ENCODE measurements at regions not wholly inside any gene's neighbourhood (a gene's known extent, or its start where the extent isn't known, plus 50 kb on each side); places are given as distances from the start of the nearest gene placed in this dataset.
"Not testable (repeated sequence)": the region's sequence is repeated elsewhere in the genome, so short reads cannot be mapped to it uniquely, and the experiment has no call there.

DNA sequence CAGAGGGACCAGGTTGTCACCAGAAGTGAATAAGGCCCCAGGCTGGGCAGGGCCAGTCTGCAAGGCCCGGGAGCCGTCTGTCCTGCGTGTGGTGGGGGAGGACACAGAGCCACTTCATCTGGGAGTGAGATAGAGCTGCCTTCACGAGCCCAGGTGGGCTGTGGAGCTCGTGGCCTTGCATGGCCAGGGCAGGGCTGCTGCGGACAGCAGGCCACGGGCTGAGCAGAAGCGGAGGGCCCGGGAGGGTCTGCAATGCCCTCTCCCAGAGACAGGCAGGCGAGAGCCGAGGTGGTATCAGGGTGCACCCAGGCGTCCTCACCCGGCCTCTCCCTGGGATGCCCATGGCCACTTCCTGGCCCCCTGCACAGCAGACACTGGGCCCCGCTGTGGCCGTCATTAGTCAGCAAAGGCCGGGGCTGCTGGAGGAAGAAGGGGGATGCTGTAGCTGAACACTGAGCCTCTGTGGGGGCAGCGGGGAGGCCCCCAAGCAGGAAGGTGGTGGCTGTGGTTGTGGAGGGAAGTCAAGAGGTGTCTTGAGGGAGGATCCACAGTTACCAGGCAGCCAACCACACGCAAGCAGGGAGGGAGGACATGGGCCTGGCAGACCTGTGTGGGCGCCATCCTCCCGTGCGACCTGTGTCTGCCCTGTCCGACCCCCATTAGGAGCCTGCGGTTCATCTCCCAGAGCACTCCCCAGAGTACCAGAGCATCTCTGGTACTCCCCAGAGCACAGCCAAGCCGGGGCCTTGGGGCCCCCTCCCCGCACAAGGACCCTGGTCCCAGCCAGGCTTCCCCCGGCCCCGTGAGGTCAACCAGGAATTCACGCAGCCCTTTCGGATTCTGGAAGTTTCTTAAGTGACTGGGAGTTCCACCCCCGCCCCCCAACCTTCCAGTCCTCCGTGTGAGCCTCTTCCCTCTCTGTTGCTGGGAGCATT is 1109.5 kb downstream of the BRD1 start:
- no peak for DNase-seq

DNA sequence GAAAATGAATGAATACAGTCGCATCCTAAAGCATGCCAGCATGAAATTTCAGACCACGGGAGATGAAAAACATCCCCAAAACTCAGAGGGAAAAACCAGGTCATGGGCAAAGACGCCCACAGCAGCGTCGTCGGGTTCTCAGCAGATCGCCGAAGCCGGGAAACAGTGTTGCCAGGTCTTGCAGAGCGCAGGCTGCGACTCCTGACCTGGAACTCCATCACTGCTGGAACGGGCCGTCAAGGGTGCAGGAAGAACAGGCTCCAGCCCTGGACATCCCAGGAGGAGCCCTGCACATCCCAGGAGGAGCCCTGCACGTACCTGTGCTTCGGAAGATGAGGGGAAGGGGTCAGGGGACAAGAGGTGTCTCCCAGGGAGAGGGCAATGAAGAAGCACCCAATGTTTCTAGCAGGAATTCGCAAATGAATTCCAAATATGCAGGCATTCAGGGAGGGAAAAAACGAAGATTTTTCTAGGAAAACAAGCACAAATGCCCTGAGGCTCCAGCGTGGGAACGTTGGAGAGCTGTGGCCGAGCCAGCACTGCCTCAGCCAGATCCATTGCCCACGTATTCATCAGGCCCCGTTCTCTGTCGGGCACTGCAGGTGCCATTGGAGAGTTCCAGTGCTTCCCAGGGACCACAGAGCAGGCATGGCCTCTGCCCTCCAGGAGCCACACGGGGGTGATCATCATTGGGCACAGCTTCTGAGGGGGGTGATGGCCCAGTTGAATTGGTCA is 1110.4 kb downstream of the BRD1 start:
- no peak for DNase-seq

DNA sequence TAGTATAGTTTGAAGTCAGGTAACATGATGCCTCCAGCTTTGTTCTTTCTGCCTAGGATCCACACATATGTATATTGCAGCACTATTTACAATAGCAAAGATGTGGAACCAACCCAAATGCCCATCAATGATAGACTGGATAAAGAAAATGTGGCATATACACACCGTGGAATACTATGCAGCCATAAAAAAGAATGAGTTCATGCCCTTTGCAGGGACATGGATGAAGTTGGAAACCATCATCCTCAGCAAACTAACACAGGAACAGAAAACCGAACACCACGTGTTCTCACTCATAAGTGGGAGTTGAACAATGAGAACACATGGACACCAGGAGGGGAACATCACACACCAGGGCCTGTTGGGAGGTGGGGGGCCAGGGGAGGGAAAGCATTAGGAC is 1111.5 kb downstream of the BRD1 start:
- not testable (repeated sequence) for DNase-seq

DNA sequence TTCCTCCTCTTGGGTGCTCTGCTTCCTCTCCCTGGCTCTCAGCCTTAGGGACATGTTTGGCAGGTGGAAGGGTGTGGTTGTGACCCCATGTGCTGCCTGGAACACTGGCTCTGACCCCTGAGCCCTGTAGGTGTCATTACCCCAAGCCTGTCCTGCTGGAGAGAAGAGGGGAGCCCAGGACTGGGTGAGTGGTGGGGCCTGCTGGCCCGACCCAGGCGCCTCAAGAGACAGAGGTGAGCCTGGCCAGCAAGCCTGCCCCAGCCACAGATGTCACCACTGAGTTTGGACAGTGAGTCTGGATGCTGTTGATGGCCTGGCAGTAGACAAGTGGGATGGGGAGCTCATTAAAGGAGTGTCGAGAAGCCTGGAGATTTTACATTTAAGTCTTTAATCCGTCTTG is 1112.2 kb downstream of the BRD1 start:
- no peak for DNase-seq

DNA sequence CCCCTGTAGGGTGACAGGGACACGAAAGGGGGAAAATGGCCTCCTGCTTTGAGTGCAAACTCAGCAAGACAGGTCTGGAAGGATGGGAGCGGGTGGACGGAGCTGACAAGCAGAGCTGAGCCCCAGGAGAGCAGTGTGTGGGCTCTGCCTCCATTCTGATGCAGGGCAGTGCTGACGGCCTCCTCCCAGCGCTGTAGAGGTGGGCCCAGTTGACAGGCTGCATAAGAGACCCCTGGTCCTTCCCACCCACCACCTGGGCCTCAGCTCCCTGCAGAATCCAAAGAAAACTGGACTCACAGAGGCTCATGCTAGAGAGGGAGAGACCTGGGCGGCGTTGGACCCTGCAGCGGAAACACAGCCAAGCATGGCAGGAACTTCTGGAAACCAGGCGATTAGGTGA is 1113.4 kb downstream of the BRD1 start:
- no peak for DNase-seq

DNA sequence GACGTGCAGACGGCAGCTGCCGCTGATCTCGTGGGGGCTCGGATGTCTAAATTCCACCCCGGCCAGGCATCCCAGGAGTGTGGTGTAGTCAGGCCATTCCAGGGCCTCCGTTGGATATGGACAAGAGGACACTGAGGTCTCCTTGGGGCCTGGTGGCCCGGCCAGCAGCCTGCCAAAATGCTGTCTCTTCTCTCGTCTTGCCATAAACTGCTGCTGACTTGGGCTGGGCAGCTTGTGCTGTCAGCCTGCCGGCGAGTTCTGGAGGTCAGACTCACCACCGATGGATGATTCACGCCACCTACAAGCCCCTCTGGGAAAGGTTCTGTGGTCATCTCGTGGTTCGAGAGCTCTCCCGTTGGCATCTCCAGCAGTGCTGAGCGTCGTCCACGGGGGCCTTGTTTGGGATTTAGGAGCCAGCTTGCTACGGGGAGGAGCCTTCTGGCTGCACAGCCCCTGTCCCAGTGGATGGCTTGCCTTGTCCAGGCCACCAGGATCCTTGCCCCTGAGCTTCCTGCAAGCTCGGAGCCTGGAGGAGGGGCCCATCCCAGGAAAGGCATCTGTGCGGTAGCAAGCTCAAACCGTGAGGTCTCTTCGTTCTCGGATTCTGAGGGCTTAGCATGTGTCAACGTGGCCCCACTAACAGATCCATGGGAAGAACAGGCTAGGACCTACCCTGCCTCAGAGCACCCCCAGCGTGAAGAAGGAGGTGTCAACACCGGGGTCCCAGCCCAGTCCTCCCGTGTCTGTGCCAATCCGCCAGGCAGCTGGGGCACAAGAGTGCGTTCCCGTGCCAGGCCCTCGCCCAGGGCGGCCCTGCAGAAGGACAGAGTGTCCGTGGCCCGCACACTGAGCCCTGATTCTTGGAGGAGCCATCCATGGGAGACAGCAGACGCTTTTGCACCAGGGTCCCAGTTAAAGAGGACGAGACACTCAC is 1114.1 kb downstream of the BRD1 start:
- no peak for DNase-seq

DNA sequence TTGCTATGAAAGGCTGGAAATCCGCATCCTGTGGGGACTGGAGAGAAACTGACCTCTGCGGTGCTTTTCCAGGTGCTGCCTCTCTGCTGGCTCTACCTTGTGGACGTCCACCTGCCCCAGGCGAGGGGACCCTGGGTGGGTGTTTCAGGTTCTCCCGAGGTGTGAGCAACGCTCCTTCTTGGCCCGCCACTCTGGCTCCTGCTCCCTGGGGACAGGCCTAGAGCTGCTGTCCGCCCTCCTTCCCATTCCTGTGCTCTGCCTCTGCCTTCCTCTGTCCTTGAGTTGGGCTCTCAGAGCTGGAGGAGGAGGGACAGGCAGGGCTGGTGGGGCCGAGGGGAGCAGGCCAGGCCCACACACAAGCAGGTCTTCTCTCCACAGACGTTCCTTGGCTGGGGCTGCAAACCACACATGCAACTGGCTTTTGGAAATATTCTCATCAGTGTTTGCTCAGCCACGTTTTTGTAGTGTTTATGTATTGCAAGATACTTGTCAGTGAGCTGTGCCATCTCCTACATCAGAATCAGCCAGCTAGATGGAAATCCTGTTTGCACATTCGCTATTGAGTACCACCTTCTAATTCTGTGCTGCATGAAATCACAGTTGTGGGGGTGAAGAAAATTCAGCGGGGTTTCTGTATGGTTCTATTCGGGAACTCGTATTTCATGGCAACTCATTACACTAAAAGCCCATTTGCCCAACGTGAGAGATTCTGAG is 1115.0 kb downstream of the BRD1 start:
- no peak for DNase-seq

DNA sequence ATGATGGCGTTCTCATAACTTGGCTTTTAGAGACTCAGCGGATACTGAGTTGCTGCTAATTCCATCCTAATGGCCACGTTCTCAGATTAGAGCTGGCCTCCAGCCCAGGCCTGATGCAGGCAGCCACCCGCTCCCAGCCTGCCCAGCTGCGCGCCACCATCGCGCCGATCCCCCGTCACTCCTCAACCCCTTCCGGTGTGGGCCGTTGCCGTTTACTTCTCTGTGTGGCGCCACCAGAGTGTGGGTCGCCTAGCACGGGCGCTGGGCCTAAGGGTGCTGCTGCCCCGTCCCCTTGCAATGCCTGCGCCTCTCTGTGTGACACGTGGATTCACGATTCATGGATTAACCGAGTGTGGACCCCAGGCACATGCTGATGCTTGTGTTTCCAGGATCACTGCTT is 1116.0 kb downstream of the BRD1 start:
- no peak for DNase-seq

DNA sequence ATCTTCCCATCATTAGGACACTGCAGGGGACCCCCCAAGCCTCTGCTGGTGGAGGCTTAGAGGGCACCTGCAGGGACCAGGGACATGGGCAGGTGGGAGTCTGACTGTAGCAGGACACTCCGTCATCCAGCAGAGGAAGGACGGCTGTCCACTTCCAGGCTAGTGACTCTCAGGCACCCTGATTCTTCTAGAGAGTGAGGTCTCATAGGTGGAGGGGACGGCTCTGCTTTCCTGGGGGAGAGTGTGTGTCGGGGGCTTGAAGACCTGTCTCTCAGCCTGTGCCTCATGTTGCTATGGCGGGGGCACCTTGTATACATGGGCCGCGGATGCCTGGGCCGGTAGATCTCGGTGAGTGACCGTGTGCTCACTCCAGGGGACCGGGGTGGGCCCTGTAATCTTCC is 1116.6 kb downstream of the BRD1 start:
- no peak for DNase-seq

DNA sequence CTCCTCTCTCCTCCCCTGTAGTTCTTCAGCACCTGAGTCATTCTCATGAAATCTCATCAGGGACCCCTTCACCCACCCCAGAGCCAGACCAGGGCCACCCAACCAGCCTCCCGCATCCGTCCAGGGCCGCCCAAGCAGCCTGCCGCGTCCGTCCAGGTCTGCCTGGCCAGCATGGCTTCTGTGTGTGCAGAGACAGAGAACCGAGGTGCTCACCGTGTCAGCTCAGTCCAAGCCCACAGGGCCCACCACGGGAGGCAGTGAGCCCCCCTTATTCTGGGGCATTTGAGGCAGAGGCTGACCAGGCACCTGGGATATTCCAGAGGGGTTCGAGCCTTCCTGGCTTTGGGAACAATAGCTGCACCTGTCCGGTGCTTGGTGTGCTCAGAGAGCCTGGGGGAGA is 1117.3 kb downstream of the BRD1 start:
- DNase-seq, result no peak

DNA sequence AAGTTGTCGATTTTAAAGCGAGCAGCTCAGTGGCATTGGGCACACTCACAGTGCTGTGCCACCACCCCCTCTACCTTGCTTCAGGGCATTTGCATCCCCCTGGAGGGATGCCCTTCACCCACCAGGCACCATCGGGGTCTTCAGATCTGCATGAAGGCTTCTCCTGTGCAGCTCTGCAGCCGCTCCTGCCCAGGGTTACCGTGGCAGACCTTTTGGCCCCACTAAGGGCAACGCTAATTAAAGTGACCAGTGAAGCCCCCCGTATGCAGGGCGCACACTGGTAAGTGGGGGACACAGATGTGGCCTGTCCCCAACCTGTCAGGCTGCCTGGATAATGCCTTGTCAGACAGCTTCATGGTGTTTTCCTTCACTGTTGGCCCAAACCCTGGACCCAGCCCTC is 1117.7 kb downstream of the BRD1 start:
- DNase-seq, result no peak

DNA sequence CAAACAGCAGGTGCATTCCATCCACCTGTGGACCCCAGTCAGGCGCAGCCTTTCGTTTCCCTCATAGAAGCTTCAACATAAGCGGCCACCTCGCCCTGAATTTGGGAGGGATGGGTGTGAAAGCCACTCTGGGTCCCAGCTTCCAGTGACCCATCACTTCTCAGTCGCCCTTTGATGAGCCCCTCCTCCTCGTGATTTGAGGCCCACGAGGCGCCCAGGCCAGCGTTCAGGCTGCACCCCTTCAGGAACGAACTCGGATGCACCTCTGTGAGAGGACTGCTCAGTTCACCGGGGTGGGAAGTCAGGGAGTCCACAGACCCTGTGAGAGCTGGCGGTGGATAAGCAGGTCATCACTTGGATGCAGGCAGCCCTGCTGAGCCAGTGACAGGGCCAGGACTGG is 1118.2 kb downstream of the BRD1 start:
- no peak for DNase-seq

DNA sequence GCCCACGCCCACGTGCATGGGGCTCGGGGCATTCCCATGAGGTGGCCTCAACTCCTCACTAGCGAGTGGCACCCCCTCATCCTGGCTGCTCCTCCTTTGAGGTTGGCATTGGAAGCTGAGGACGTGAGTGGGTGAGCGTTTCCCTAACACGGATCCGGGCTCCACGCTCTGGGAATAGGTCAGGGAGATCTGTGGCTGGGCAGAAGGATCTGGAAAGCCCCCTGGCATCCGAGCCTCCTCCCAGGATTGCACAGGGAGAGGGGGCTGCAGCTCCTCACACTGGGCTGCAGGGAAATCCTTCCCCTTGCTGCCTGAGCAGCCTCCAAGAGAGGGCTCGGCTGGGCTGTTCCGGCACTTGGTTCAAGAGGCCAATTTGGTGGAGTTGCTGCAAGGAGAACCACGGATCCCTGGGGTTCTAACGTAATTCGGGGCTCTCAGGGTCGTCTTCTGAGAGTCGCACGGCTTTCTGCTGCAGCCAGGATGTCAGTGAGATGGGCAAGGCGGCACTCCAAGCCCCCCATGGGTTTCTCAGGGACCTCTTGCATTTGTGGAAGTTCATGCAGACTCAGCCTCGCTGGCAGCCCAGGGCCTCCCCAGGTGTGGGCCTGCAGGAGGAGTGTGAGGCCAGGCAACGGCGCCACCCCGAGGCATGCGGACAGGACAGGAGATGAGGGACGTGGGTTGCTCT is 1119.0 kb downstream of the BRD1 start:
- no peak for DNase-seq

DNA sequence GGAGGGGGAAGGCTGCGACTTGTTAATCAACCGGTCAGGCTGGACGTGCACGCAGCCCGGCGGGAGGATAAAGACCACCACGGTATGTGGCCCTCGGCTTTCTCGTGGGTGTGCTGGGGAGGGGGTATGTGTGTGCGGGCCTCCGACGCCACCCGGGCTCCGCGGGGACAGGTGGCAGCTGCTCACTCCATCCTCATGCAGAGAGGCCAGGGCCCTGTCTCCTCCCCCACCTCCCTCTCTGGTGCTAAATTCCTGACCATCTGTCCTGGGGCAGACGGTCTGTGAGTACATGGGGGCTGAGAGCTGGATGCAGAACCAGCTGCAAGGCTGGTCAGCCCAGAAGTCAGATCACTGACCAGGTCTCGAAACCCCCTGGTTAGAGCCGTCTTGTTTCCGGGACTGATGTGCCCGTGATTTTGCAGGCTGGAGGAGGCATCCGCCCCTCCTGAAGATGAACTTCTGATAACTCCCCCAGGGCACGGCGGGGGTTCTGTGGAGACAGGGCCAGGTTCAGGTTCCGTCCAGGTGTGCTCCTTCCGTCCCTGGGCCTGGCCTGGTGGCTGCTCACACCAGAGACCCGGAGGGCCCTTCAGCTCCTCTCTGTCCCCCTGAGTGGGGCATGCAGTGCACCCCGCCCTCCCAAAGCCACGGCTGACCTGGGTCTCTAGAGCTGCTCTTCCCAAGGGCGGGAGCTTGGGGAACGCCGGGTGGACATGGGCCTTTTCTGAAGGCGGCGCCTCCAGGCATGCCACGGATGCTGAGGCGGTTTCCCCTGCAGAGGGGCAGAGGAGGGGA is 1119.7 kb downstream of the BRD1 start:
- DNase-seq, result no peak

DNA sequence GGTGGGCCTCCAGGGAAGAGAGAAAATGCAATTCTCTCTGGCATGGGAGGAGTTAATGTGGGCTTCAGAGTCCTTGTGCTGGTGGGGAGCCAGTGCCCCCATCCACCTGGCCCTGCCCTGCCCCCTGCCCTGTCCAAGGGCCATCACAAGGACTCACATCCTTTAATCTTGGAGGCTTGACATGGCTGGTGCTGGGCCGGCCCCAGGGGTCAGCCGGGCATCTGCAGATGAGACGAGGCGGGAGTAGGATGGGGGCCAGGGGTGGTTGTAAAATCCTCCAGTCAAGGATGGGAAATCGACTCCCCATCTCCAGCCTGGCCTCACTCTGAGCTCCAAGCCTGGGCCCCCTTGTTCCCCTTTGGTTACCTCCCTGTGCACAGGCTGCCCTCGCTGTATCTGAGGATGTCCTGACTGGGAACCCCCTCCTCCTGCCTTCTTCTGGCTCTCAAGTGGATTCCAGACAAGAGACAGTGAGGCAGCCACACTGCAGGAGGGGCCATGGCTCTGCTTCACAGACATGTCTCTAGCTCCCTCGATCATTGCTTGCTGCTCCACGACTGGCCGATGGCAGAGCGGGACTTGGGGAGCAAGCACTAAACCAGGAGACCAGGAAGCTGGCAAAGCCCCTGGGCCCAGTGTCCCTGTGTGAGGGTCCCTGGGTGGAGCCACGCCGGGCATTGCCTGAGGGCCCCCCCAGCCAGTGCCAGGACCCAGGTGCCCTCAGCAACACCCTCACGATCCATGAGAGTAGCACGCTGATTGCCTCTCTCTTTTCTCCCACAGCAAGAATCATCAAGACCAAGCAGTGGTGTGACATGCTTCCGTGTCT is 1120.5 kb downstream of the BRD1 start:
- no peak for DNase-seq

DNA sequence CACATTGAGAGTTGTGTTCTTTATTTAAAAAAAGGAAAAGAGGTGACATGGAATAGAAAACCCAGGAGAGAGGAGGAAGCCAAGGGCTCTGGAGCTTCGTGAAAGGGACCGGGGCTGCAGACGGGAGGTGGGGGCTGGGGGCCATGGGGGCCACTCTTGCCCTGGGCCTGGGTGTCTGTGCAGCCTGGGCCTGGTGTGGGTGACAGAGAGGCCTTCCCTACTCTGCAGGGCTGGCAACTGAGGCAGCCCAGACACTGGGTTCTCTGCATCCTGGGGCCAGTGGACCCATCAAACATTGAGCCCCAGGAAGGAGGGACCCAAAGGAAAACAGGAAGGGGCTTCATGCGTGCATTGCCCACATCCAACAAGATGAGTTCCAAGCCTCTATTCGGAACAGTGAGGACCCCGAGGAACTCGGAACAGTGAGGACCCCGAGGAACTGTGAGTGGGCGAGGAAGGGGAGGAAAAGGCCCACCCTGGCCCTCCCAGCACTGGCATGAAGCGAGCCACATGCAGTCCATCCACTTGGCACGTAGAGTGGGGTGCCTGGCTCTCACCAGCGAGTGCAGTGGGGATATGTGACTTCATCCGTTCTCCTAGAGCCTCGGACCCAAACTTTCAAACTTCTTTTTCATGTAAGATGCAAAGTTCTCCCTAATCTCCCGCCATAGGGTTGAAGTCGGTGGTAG is 1121.6 kb downstream of the BRD1 start:
- no peak for DNase-seq

DNA sequence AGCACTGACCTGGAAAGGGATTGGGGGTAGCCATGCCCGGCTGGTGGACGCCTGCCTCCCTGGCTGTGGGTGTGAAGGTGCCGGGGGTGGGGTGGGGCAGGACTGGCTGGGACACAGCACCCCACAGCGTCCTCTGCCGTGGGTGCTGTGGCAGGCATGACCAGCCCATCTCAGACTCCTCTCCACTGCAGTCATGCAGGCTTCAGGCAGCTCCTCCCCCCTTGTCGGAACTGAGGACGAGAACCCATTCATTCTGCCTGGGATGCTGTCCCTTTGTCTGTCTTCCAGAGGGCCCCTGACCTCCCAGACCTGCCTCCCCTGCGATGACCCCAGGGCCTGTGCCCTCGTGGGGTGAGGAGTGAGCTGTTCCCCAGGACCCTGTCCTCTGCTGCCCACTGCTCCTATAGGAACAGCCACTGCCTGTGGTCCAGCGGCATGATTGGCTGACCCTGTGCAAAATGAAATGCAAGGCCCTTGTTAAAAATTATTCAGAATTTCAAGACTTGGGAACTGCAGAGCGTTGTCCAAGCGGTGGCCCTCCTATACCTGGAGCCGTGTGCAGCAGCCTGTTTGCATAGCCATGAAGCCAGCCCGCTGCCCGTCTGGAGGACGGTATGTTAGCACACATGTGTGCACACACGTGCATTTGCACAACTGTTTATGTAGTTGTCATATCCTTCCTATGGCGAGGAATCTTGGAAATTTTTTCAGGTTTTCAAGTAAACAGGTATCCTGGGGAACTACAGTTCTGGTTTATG is 1122.3 kb downstream of the BRD1 start:
- no peak for DNase-seq

DNA sequence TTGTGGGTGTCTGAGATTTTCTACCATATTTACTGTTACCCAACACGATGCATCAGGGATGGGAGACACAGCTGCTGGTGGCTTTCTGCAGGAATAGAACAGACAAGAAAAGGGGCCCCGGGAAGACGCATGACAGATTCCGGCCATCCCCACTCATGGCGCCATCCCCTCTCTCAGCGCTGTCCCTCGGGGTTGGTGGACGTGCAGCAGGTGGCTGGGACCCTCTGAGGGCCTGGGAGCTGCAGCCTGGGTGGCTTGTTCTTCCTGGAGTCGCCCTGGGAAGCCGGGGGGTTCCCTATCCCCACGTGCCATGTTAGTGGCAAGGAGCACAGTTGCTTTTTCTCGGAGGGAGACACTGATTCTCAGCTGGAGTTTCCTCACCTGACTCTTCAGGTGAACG is 1123.3 kb downstream of the BRD1 start:
- no peak for DNase-seq

Measured in bone marrow (tissue), 2 donors.